ENCODE measurements at regions not wholly inside any gene's neighbourhood (a gene's known extent, or its start where the extent isn't known, plus 50 kb on each side); places are given as distances from the start of the nearest gene placed in this dataset.

DNA sequence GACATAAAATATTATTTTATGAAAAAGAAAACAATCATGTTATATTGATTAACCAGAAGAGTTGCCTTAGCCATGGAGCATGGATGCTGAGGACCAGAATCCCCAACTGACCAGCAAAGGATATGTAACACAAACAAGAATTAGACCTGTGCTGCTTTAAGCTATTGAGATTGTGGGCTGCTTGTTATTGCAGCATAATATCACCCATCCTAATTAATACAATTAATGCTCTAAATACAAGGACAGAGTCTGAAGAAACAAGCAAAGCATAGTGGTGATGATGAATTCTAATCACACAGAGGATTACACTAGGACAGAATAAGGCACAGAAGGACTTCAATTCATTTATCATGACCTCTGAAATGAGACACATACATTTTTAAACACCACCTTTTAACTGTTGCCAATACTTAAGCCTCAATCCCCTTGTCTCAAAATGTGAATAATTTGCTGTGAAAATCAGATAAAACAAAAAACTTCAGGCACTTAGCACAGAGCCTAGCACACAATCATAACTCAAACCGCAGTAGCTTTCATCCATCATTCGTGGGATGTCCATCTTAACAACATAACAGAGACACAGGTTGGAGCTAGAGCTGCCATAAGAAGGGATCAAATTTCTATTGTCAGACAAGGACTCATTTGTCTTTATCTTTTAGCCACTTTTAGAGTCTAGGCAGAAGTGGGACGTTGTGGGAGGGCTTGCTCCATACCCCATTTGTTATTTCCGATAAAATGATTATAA lies 449.6 kb upstream of the DCN start:
- no peak for TF ChIP-seq CTCF (IDR thresholded peaks at IDR 0.05 in 8 of 11, conservative IDR thresholded peaks at IDR 0.05 in 3 of 11)
- no peak for TF ChIP-seq POLR2AphosphoS5 (IDR thresholded peaks at IDR 0.05)
- no peak for TF ChIP-seq POLR2A (IDR thresholded peaks at IDR 0.05)
